Gastroesophageal sphincter (tissue), 3 donors: ENCODE measurements at regions not wholly inside any gene's neighbourhood (a gene's known extent, or its start where the extent isn't known, plus 50 kb on each side); places are given as distances from the start of the nearest gene placed in this dataset.

Source experiments
- POLR2A ChIP-seq, 2 donors: fragments of 450-650 bp; IDR thresholded peaks; one replicate each; pipeline ENCODE4 v1.6.1; 2017; ENCODE audit warnings: antibody characterized with exemption in 2 of 2, mild to moderate bottlenecking in 2 of 2, moderate library complexity in 1 of 2
- POLR2AphosphoS5 ChIP-seq: sonication (generic); formaldehyde crosslinking; IDR thresholded peaks from one replicate; pipeline ENCODE4 v1.6.1; 2017; ENCODE audit warnings: antibody characterized with exemption
- TF ChIP-seq, protein P1 (sequence below), 4 experiments: fragments of 200-600 bp in 2 of 4; fragments of 450-650 bp in 2 of 4; sonication (generic) in 1 of 4; IDR thresholded peaks; one replicate each; pipeline ENCODE4 v1.5.1; 2017 to 2019; ENCODE audit warnings: antibody characterized with exemption in 4 of 4, mild to moderate bottlenecking in 2 of 4, moderate library complexity in 2 of 4

DNA sequence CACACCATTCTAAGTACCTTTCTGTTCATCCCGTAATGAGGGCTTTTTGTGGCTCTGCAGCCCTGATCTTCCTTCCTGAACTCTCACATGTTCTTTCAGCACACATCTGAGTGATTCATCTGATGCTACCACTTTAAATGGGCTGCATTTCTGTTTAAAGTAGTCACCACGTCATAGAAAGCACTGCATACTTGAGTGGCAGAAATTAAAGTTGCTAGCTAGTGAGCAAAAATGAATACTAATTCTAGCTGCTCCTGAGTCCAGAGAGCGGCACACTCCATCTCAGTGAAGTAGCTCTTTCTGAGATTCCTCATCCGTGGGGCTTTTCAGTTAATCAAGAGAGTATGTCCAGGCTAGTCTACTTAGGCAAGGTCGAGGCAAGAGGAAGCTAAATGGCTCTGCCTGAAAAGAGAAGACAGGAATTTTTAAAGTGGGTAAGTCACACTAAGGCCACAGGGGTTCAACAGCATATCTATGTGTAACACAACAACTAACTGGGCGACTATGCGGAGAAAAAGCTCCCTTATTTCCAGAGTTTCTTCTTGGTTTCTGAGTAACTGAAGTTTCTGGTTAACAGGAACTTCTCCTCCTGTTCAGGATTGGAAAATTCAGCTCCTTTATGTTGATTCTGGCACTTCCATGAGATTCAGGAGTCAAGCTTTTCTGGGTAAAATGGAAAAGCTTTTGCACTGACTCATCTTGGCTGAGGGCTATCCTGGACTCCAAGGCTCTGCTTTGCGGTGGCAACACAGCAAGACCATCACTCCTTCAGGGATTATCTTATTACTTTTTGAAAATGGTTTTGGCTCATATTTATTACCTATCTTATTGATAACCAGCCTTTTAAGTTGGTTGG lies 109.5 kb downstream of the TAF11L14 start:
- TF ChIP-seq, protein P1, sequence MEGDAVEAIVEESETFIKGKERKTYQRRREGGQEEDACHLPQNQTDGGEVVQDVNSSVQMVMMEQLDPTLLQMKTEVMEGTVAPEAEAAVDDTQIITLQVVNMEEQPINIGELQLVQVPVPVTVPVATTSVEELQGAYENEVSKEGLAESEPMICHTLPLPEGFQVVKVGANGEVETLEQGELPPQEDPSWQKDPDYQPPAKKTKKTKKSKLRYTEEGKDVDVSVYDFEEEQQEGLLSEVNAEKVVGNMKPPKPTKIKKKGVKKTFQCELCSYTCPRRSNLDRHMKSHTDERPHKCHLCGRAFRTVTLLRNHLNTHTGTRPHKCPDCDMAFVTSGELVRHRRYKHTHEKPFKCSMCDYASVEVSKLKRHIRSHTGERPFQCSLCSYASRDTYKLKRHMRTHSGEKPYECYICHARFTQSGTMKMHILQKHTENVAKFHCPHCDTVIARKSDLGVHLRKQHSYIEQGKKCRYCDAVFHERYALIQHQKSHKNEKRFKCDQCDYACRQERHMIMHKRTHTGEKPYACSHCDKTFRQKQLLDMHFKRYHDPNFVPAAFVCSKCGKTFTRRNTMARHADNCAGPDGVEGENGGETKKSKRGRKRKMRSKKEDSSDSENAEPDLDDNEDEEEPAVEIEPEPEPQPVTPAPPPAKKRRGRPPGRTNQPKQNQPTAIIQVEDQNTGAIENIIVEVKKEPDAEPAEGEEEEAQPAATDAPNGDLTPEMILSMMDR (IDR thresholded peaks at IDR 0.05), result no peak
- TF ChIP-seq POLR2A (IDR thresholded peaks at IDR 0.05) (no peak), POLR2AphosphoS5 (no peak)
